Body of pancreas (tissue), 4 donors: ENCODE measurements at regions not wholly inside any gene's neighbourhood (a gene's known extent, or its start where the extent isn't known, plus 50 kb on each side); places are given as distances from the start of the nearest gene placed in this dataset.

Experiments used
- CTCF ChIP-seq, 7 experiments: fragments of 450-650 bp in 4 of 7; fragments of 200-600 bp in 3 of 7; sonication (generic) in 3 of 7; IDR thresholded peaks; one replicate each; pipeline ENCODE4 v1.5.1; 2016 to 2019; ENCODE audit warnings: antibody characterized with exemption in 7 of 7
- POLR2A ChIP-seq, 3 donors: fragments of 450-650 bp; IDR thresholded peaks; one replicate each; pipeline ENCODE4 v1.6.1; 2016; ENCODE audit warnings: antibody characterized with exemption in 3 of 3, mild to moderate bottlenecking in 2 of 3

- TF ChIP-seq CTCF (IDR thresholded peaks at IDR 0.05) (no peak), POLR2A (IDR thresholded peaks at IDR 0.05) (no peak)
Observed at GRCh38 chr4:59348949-59349348, 1851.2 kb upstream of the ADGRL3 start.
